ENCODE measurements at regions not wholly inside any gene's neighbourhood (a gene's known extent, or its start where the extent isn't known, plus 50 kb on each side); places are given as distances from the start of the nearest gene placed in this dataset.
"Not testable (repeated sequence)": the region's sequence is repeated elsewhere in the genome, so short reads cannot be mapped to it uniquely, and the experiment has no call there.

DNA sequence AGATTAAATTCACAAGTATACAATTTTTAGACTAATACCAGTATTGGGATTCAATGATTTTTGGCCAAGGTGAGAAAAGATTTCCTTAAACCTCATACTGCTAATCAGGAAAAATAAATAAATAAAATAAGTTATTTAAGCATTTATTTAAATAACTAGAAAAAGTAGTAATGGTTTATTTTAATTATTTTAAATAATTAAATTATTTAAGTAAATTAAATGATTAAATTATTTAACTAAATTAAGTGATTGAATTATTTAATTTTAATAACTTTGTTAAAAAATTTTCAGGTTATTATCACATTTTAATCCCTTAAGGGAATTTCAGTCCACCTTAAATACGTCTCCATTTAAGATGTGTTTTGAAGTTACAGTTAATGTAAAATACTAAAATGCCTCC is 1831.5 kb upstream of the MIR17HG start:
- no peak for DNase-seq

GRCh38 chr13:89518289-89519077 is 1829.0 kb upstream of the MIR17HG start:
- no peak for DNase-seq

GRCh38 chr13:89520468-89520867 is 1827.0 kb upstream of the MIR17HG start:
- no peak for DNase-seq

GRCh38 chr13:89521672-89522071 is 1825.8 kb upstream of the MIR17HG start:
- not testable (repeated sequence) for DNase-seq

GRCh38 chr13:89541091-89542030 is 1806.1 kb upstream of the MIR17HG start:
- DNase-seq: no peak

DNA sequence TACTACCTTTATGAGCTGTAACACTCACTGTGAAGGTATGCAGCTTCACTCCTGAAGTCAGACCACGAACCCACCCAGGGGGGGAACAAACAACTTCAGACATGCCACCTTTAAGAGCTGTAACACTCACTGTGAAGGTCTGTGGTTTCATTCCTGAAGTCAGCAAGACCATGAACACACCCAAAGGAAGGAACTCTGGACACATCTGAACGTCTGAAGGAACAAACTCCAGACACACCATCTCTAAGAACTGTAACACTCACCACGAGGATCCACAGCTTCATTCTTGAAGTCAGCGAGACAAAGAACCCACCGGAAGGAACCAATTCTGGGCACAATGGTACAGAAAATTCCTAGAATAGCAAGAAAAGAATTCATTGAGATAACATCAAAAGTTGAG is 1796.5 kb upstream of the MIR17HG start:
- no peak for DNase-seq

DNA sequence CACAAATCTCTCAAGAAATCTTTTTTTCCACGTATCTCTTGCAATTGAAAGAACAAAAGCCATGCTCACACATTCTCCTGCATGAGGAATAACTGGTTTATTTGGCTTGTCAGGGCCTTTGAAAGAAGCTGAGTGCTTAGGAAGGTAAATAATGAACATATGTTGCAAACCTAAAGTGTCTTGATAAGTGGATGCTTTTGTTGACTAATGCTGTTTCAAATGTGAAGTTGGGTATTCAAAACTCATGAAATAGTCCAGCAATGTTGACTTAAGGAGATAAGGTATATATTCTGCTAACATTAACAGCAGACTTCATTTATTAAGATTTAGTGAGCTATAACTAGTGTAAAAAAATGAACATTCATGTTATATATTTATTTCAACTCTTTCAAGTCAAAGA is 1792.7 kb upstream of the MIR17HG start:
- DNase-seq: peak; percentile 47

DNA sequence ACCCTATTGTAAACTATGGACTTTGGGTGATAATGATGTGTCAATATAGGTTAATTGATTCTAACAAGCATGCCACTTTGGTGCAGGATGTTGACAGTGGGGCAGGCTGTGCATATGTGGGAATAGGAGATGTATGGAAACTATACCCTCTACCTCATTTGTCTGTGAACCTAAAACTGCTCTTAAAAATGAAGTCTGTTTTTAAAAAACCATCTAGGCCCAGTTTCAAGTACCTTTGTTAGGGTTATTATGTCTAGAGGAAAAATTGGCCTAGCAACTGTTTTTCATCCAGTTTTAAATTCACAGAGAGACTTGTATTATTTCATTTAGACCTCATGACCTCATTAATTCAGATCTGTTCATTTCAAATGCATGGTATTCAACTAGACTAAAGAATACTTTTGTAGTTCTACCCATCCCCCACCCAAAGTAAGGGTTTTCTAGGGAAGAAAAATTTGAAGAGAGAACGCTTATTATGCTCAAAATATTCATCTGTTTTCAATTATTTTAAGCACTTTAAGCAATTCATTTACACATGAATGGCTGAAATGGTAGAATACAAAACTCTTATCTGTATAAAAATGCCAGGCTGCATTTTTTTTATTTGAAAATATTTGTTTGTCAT is 1781.9 kb upstream of the MIR17HG start:
- DNase-seq: no peak

DNA sequence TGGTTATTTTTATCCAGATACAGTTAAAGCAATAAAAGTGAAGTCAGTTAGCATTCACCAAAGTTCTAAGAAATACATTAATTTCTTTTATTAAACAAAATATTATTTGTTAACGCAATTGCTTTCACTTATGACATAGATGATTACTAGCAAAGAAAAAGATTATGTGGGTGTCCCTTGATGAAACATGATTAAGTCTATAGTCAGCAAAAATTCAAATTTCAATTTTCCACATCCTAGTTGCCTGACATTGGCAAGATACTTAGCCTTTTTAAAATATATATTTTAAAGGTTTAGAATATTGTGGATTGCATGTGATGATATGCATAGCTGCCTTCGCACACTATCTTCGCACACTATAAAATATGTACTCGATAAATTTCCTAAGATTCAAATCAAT is 1780.5 kb upstream of the MIR17HG start:
- no peak for DNase-seq

DNA sequence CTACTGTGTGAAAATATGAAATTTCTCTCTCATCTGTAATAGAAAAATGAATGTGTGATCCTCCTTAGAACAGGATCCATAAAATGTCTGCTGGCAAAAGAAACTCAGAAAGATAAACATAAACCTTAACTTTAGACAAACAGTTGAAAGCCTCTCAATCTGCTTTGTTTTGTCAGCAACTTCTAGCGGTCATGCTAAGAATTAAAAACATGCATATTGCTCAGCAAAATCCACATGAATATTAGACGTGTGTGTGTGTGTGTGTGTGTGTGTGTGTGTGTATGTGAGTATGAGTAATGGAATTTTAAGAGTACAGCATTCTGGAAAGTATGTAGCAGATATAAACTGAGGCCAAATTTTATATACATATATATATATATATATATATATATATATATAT is 1779.2 kb upstream of the MIR17HG start:
- DNase-seq: no peak

- DNase-seq: no peak
Measured at GRCh38 chr13:89568746-89569145, 1778.7 kb upstream of the MIR17HG start.

- DNase-seq: no peak
Measured at GRCh38 chr13:89571676-89572075, 1775.8 kb upstream of the MIR17HG start.

DNA sequence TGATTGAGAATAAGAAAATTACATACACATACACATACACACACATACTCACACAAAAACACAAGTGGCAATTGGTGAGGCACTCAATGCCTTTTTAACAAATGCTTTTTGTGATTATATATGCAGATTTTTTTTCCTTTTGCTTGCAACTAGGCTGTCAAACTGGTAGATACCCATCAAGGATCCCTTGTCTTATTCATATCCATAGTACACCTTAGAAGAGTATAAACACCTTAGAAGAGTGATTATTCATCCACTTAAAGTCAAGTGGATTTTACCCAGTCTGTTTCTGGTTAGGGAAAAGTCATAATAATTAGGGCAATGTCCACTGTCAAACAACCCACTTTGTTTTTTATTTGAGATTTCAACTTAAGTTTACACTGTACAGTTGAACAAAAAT is 1773.4 kb upstream of the MIR17HG start:
- DNase-seq: no peak

GRCh38 chr13:89577301-89577700 is 1770.2 kb upstream of the MIR17HG start:
- no peak for DNase-seq

GRCh38 chr13:89584058-89584620 is 1763.3 kb upstream of the MIR17HG start:
- no peak for DNase-seq

- no peak for DNase-seq
Measured at GRCh38 chr13:89602655-89603054, 1744.8 kb upstream of the MIR17HG start.

GRCh38 chr13:89603187-89603586 is 1744.3 kb upstream of the MIR17HG start:
- no peak for DNase-seq

DNA sequence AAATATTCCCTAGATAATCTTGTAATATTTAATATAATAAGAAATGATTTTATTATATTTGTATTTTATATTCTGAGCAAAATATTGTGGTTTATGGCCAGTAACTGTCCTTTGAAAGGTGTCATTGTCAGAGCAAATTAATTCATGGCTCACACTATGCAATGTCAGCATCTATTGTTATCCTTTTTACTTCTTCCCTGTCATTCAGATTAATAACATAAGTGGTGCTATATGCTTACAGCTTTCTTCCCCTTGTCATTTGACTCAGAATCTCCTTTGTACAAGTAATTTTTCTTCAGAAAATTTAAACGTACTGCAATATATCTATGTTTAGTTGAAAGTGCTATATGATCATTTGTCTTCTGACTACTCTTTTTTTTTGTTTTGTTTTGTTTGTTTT is 1738.2 kb upstream of the MIR17HG start:
- DNase-seq: no peak

DNA sequence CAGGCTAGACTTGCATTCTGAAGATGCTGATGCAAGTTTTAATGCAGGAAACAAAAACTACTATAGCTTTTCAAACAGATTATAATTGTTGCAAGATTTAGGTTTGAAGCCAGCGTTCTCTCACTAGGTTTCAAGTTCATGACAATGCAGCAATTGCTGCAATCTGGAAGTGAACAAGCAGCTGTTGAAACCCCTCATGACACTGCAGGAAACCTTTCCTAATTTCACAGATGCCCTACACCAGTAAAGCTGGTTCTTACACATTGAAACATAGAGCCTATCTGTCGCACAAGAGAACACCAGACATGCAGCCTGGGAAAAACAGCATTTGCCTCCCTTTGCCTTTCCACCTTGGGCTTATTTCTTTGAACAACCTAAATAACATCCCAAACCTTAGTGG is 1737.2 kb upstream of the MIR17HG start:
- no peak for DNase-seq

- no peak for DNase-seq
Measured at GRCh38 chr13:89610881-89611280, 1736.6 kb upstream of the MIR17HG start.

GRCh38 chr13:89627996-89628395 is 1719.5 kb upstream of the MIR17HG start:
- no peak for DNase-seq

GRCh38 chr13:89628567-89628966 is 1718.9 kb upstream of the MIR17HG start:
- no peak for DNase-seq

GRCh38 chr13:89650226-89650625 is 1697.3 kb upstream of the MIR17HG start:
- DNase-seq: no peak

All from DMS79 treated with DMSO at 0.1 percent for 48 hours (cell line).